Neuron (in vitro differentiated cells): ENCODE measurements at regions not wholly inside any gene's neighbourhood (a gene's known extent, or its start where the extent isn't known, plus 50 kb on each side); places are given as distances from the start of the nearest gene placed in this dataset.

Experiments
- H2AFZ ChIP-seq: one replicate; pipeline ENCODE4 v1.6.1; 2013; ENCODE audit warnings: low read depth, mild to moderate bottlenecking, inconsistent platforms, low read length, moderate library complexity
- H3K27me3 ChIP-seq: one replicate; pipeline ENCODE4 v1.6.1; 2013; ENCODE audit warnings: low read length; ENCODE audit not compliant: insufficient read depth
- H3K36me3 ChIP-seq: one replicate; pipeline ENCODE4 v1.6.1; 2013; ENCODE audit warnings: low read length; ENCODE audit not compliant: insufficient read depth
- H3K4me1 ChIP-seq: one replicate; pipeline ENCODE4 v1.6.1; 2013; ENCODE audit warnings: low read length; ENCODE audit not compliant: insufficient read depth
- H3K4me3 ChIP-seq: 2 replicates; pipeline ENCODE4 v1.5.1; 2013; ENCODE audit warnings: mild to moderate bottlenecking, low read length, moderate library complexity
- H3K9me3 ChIP-seq: one replicate; pipeline ENCODE4 v1.6.1; 2013; ENCODE audit warnings: low read length

DNA sequence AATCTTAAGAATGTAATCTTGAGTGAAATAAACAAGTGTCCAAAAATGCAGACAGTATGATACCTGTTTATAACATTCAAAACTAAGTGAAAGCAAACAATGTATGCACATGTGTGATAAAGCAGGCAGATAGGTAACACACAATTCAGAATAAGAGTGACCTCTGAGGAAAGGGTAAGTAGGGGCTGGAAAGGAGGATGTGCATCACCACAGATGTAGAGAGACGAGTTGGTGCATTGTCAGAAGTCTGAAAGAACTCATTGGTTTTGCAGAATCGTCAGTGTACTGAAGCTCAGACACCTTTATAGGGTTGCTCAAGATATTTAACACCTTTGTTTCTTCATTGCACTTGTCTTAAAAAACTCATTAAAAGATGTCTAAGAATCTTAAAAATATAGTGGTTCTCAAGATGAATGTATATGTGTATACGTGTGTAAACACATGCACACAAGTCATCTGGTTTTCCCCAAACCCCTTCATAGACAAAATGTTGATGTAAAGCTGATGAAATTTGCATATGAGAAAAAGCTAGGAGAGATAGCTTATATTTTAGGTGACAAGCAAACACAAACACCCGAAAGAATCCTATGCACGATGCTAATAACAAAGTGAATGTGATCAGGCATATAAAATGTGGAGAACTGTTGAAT, 197.6 kb upstream of the MEF2C start:
- Histone ChIP-seq H3K9me3 (no peaks in the 10 kb centered on the region), H3K4me1 (no peaks in the 10 kb centered on the region), H3K36me3 (no peaks in the 10 kb centered on the region), H3K27me3 (no peaks in the 10 kb centered on the region), H3K4me3 (no peak overlapping the region), H2AFZ (no peak overlapping the region)

DNA sequence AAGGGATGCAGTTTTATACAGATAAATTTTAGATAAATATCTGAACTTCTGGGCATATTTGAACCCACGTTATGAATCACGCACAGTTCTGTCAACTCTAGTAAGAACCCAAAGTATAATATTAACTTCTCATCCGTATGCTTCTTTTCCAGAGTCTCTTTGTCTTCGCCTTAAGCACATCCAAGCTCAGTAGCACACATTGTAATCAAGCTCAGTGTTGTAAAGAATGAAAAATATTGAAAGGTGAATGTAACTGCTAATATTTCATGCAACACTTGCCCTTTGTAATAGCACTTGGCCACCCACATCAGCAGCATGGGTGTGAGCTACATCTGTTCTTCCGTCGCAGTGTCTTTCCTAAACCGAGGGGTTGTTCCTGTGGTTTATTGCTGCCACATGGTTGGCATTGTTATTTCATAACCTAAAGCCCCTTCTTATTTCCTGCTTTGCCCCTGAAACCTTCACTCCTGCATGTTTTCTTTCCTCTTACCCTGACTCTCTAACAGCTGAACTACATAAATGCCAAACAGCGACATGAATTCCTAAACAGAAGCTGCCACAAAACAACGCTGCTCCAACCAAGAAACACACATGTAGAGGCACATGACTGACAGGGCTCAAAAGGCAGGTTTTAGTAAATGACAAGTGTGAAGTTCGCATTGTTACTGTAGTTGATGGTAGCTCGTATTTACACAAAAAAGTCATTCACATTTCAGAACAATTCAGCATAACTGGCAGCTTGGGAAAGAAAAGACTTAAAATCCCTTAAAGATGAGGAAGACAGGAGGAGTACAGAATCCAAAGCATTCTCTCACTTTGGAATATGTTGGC, 190.1 kb upstream of the MEF2C start:
- Histone ChIP-seq H3K4me1 (peaks cover 4% of the 10 kb centered on the region), H2AFZ (peak overlapping the region; percentile 7), H3K4me3 (no peak overlapping the region), H3K36me3 (no peaks in the 10 kb centered on the region), H3K9me3 (no peaks in the 10 kb centered on the region), H3K27me3 (no peaks in the 10 kb centered on the region)

DNA sequence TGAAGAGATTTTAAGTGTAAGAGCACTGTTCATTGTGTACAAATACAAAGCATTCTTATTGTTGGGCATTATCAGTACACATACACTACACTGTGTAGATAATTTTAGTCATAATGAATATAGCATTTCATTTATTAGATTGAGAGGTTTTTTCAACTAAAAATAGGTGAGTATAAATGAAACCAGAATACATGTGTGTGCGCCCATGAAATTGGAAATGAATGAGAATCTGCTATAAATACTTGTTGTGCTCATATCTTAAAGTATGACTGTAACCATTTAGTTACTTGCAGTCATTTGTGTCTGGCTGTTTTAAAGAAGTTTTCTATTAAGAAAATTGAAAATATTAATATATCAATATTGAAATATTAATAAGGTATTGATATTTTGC, 189.0 kb upstream of the MEF2C start:
- Histone ChIP-seq H3K9me3 (no peaks in the 10 kb centered on the region), H3K27me3 (no peaks in the 10 kb centered on the region), H3K4me1 (peaks cover 4% of the 10 kb centered on the region), H3K4me3 (no peak overlapping the region), H3K36me3 (no peaks in the 10 kb centered on the region), H2AFZ (no peak overlapping the region)

DNA sequence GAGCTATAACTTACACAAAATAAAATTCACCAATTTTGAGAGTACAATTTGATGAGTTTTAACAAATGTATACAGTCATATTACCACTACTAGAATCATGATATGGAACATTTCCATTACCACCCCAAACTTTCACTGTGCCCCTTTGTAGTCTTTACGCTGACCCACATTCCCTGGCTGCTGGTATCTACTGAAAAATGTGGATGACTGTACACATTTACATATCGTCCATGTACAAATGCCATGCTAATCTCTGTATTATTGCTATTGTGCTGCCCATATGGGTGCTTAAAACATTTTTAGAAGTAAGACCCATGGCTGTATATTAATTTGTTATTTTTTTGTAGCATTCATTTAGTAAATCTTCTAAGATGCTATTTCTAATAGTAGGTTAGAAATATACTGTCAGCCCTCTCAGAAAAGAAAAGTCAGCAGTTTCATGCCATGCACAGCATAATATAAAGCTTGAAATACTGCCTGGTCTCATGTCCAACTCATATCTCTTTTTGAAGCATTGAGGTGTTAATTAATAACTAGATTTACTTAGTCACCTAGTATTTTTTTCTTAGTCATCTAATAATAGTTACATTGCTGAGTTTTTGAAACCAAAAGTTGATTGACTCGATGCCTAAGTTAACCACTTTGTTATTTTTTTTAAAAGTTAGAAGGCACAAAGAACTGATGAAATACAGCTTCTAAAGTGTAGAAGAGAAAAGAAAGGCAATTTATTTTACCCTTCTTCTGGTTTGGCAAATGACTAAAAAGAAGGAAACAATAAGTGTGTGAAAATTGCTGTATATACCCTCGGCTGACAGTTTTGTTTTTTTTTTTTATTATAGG, 188.3 kb upstream of the MEF2C start:
- H3K27me3 ChIP-seq: no peaks in the 10 kb centered on the region
- peaks cover 4% of the 10 kb centered on the region for H3K4me1 ChIP-seq
- no peaks in the 10 kb centered on the region for H3K36me3 ChIP-seq
- H3K9me3 ChIP-seq: no peaks in the 10 kb centered on the region
- no peak overlapping the region for H3K4me3 ChIP-seq
- no peak overlapping the region for H2AFZ ChIP-seq

DNA sequence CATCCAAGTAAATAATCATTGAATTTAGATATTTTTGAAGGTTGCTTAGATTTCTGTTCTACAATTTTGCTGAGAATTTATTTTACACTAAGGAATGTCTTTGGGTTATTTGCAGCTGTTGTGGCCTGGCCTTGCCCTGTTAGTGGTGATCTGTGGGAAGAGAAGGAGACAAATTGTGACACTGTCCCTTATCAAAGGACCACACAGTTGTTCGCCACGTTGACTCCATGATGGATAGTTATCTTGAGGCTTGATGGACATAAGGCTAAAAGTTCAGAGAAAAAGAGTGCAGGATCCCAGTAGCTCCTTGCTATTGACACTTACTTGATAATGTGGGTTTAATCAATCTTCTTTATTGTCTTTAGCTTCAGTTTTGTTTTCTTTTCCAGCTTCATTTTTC, 186.6 kb upstream of the MEF2C start:
- no peaks in the 10 kb centered on the region for H3K9me3 ChIP-seq
- H3K4me1 ChIP-seq: peaks cover 4% of the 10 kb centered on the region
- H3K27me3 ChIP-seq: no peaks in the 10 kb centered on the region
- H3K36me3 ChIP-seq: no peaks in the 10 kb centered on the region
- no peak overlapping the region for H3K4me3 ChIP-seq
- H2AFZ ChIP-seq: no peak overlapping the region

DNA sequence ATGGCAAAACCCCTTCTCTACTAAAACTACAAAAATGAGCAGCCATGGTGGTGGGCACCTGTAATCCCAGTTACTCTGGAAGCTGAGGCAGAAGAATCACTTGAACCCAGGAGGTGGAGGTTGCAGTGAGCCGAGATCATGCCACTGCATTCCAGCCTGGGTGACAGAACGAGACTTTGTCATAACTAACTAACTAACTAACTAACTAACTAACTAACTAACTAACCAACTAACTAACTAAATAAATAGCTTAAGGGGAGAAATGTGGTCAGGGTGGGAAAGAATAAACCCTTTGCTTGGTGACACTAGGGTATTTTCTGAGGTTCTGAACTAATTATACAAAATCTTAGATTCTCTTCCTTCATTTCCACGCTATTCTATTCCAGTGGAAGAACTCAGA, 184.4 kb upstream of the MEF2C start:
- Histone ChIP-seq H3K27me3 (no peaks in the 10 kb centered on the region), H3K4me3 (no peak overlapping the region), H3K4me1 (no peaks in the 10 kb centered on the region), H2AFZ (no peak overlapping the region), H3K9me3 (no peaks in the 10 kb centered on the region), H3K36me3 (no peaks in the 10 kb centered on the region)

DNA sequence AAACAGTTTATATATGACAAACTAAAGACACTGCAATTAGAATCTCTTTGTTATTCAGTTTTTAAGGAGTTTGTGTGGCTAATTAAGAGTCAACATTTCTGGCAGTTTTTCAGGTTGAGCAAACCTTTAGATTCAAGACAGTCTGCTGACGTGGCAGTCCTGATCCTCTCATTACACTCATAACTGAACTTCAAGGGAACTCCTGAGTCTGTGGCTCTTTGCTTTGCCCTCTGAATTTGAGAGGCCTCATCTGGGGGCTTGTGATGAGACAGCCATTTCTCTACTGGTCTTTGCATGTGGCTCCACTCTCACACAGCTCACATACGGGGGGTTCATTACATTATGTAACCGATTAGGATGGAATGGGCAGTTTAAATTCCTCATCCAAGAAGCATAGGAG, 182.9 kb upstream of the MEF2C start:
- Histone ChIP-seq H2AFZ (no peak overlapping the region), H3K4me3 (no peak overlapping the region), H3K36me3 (no peaks in the 10 kb centered on the region), H3K27me3 (no peaks in the 10 kb centered on the region), H3K4me1 (no peaks in the 10 kb centered on the region), H3K9me3 (no peaks in the 10 kb centered on the region)

DNA sequence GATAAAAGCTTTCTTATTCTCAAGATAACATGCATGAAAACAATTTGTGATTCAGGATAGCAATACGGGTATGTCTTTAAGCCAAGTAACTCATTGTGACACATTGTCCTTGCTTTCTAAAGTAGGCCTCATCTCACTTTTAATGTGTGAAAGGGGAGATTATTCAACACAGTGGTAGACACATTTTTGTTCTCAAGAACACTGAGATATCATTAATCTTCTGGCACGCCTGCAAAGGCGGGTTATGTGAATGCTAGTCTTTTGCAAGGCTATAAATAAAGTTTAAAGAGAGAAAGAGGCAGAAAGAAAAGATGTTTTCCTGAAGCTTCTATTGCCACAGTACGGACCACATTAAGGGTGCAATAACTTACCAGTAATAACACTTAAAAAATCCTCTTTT, 181.8 kb upstream of the MEF2C start:
- no peaks in the 10 kb centered on the region for H3K36me3 ChIP-seq
- H3K9me3 ChIP-seq: no peaks in the 10 kb centered on the region
- no peaks in the 10 kb centered on the region for H3K4me1 ChIP-seq
- H3K4me3 ChIP-seq: no peak overlapping the region
- peak overlapping the region; percentile 51 for H2AFZ ChIP-seq
- no peaks in the 10 kb centered on the region for H3K27me3 ChIP-seq

DNA sequence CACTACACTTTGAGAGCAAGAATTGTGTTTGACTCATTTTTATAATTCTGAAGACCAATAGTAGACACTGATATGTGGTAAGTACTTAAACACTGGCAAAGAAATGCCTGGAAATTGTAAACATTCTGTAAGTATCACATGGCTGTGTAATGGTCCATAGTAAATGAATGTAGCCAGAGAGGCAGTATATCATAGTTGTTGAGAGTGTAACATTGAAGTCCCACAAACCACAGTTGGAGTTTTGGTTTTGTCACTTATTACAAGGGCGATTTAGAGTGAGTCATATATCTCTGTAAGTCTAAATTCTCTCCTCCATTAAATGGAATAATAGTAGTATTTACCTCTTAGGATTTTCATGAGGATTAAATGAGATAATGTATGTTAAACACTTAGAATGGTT, 181.1 kb upstream of the MEF2C start:
- Histone ChIP-seq H3K36me3 (no peaks in the 10 kb centered on the region), H3K27me3 (no peaks in the 10 kb centered on the region), H3K4me3 (no peak overlapping the region), H3K4me1 (no peaks in the 10 kb centered on the region), H2AFZ (no peak overlapping the region), H3K9me3 (no peaks in the 10 kb centered on the region)

DNA sequence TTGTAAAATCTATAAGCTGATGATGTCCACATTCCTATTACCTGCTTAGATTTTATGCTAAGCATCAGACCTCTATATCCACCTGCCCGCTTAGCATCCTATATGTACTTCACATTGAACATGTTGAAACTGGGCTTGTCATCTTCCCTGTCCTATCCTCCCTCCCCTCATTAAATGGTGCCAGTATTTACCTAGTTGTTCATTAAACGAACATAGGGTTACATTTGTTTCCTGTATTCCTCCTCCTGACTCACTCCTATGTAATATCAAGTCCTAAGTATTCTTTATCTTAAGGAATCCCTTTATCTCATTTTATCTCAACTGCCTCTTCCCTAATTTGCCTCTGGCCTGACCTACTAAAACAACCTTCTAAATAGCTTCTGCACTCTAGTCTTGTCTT, 177.8 kb upstream of the MEF2C start:
- Histone ChIP-seq H3K27me3 (no peaks in the 10 kb centered on the region), H3K4me3 (no peak overlapping the region), H3K4me1 (no peaks in the 10 kb centered on the region), H2AFZ (no peak overlapping the region), H3K9me3 (no peaks in the 10 kb centered on the region), H3K36me3 (no peaks in the 10 kb centered on the region)

DNA sequence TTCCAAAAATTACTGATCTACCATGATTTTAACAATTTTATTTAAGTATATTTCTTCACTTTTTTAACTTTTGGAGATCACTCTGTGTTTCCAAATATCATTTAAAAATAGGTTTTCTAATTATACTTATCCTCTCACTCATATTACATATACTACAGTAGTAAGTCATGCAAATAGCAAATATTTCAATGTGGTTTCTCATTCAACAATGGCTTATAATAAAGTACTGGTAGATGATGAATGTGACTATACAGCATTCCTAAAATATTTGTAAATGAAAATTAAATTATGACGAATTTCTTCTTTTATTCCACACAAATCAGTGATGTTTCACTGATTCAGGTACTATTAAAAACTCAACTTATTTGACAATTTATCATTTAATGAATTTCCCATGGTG, 176.3 kb upstream of the MEF2C start:
- Histone ChIP-seq H2AFZ (no peak overlapping the region), H3K27me3 (no peaks in the 10 kb centered on the region), H3K4me1 (no peaks in the 10 kb centered on the region), H3K9me3 (no peaks in the 10 kb centered on the region), H3K4me3 (no peak overlapping the region), H3K36me3 (no peaks in the 10 kb centered on the region)

DNA sequence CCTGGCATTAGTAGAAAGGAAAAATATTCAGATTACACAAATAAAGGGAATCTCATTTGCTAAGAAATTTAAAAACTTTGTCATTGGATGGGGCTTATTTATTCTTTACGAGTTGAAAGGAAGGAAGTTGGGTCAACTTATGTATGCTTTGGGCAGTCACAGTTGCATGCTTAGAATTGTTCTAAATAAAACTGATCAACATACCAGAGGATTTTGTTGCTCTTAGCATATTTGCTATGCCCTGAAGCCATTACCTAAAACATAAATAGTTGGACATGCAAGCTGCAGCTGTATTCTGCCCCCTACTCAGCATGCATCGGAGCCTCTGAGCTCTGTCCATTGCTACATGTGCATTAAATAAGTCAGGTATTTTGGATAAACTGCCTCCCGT, 172.7 kb upstream of the MEF2C start:
- Histone ChIP-seq H3K4me1 (no peaks in the 10 kb centered on the region), H3K36me3 (no peaks in the 10 kb centered on the region), H3K9me3 (no peaks in the 10 kb centered on the region), H3K4me3 (no peak overlapping the region), H2AFZ (no peak overlapping the region), H3K27me3 (no peaks in the 10 kb centered on the region)

DNA sequence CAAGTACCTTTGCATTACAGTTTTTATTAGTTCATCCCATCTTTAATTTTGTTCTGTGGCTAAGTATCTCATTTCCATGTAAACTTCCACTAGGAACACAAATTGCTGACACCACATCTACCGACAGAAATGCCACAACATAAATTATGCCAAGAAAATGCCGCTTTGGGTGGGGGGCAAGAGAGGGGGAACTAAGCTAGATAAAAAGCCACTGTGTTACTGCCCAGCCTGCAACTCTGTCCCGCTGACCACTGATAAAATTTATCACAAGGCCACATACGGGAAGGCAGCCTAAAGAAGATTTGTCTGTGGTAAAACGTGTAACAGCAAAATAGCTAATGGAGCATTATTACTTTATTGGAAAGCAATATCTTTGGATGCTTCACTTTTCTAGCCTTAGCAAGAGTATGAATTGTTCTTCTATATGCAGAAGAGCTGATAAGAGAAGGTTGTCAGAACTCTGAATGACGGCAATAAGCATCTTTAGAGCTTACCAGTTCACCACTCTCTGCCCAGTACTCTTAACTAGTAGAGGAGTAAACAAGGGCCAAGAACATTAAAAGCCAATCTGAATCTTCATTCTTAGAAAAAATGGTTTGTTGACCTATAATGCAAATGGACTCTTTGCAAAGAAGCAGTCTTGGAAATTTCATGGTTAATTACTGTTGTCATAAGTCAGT, 172.2 kb upstream of the MEF2C start:
- no peak overlapping the region for H3K4me3 ChIP-seq
- no peaks in the 10 kb centered on the region for H3K9me3 ChIP-seq
- no peak overlapping the region for H2AFZ ChIP-seq
- no peaks in the 10 kb centered on the region for H3K4me1 ChIP-seq
- no peaks in the 10 kb centered on the region for H3K36me3 ChIP-seq
- H3K27me3 ChIP-seq: no peaks in the 10 kb centered on the region
